HepG2 (cell line): ENCODE measurements at regions not wholly inside any gene's neighbourhood (a gene's known extent, or its start where the extent isn't known, plus 50 kb on each side); places are given as distances from the start of the nearest gene placed in this dataset.

Experiments used
- AGO1 ChIP-seq: fragments of 200-400 bp; formaldehyde crosslinking; IDR thresholded peaks from 2 replicates; pipeline ENCODE4 v1.6.1; 2017; ENCODE audit warnings: mild to moderate bottlenecking, low read depth, low read length, moderate library complexity; ENCODE audit not compliant: poor library complexity, severe bottlenecking
- ARNTL ChIP-seq: sonication (generic); formaldehyde crosslinking; IDR thresholded peaks from 2 replicates; pipeline ENCODE4 v1.4.0; 2020; ENCODE audit warnings: mild to moderate bottlenecking, missing genetic modification reagents
- CBX2 ChIP-seq, 2 experiments: fragments of 200-600 bp in 1 of 2; sonication (generic); formaldehyde crosslinking in 1 of 2; IDR thresholded peaks; 2 replicates each; pipeline versions ENCODE4 v1.7.0 to v1.8.1; 2018 to 2022; ENCODE audit warnings: low read depth in 2 of 2, low read length in 1 of 2, mild to moderate bottlenecking in 1 of 2, missing genetic modification reagents in 1 of 2
- CENPBD1 ChIP-seq: sonication (generic); formaldehyde crosslinking; IDR thresholded peaks from 2 replicates; pipeline ENCODE4 v1.8.0; 2022; ENCODE audit warnings: missing genetic modification reagents, low read depth, mild to moderate bottlenecking, borderline replicate concordance
- DPF2 ChIP-seq: sonication (generic); formaldehyde crosslinking; IDR thresholded peaks from 2 replicates; pipeline ENCODE4 v1.4.0; 2020; ENCODE audit warnings: mild to moderate bottlenecking, low read depth, missing genetic modification reagents, borderline replicate concordance
- ETV5 ChIP-seq: IDR thresholded peaks from 2 replicates; pipeline ENCODE4 v1.6.1; 2018; ENCODE audit warnings: missing biosample characterization, missing genetic modification reagents, inconsistent platforms, borderline replicate concordance
- FOXA3 ChIP-seq: IDR thresholded peaks from 2 replicates; pipeline ENCODE4 v1.6.1; 2016; ENCODE audit warnings: missing genetic modification reagents, missing compliant biosample characterization
- FOXJ3 ChIP-seq: sonication (generic); formaldehyde crosslinking; IDR thresholded peaks from 2 replicates; pipeline ENCODE4 v1.4.0; 2020; ENCODE audit warnings: missing genetic modification reagents, mild to moderate bottlenecking, borderline replicate concordance
- GATAD2A ChIP-seq: IDR thresholded peaks from 2 replicates; pipeline ENCODE4 v1.6.1; 2016
- KDM3A ChIP-seq: IDR thresholded peaks from 2 replicates; pipeline ENCODE4 v1.6.1; 2018; ENCODE audit warnings: low read depth, missing compliant biosample characterization
- LBX2 ChIP-seq: sonication (generic); formaldehyde crosslinking; IDR thresholded peaks from 2 replicates; pipeline ENCODE4 v1.5.0; 2020; ENCODE audit warnings: missing genetic modification reagents, mild to moderate bottlenecking, borderline replicate concordance
- POLR2G ChIP-seq: fragments of 200-400 bp; formaldehyde crosslinking; IDR thresholded peaks from 2 replicates; pipeline ENCODE4 v1.6.1; 2018; ENCODE audit warnings: mild to moderate bottlenecking, low read depth, low read length, moderate library complexity
- RBAK ChIP-seq: sonication (generic); formaldehyde crosslinking; IDR thresholded peaks from 2 replicates; pipeline ENCODE4 v1.5.1; 2020; ENCODE audit warnings: mild to moderate bottlenecking, missing genetic modification reagents
- SIX1 ChIP-seq: sonication (generic); formaldehyde crosslinking; IDR thresholded peaks from 2 replicates; pipeline ENCODE4 v1.4.0; 2020; ENCODE audit warnings: missing genetic modification reagents, borderline replicate concordance
- TARDBP ChIP-seq: sonication (generic); formaldehyde crosslinking; IDR thresholded peaks from 2 replicates; pipeline ENCODE4 v1.8.0; 2022; ENCODE audit warnings: mild to moderate bottlenecking, missing genetic modification reagents
- ZBED4 ChIP-seq: sonication (generic); formaldehyde crosslinking; IDR thresholded peaks from 2 replicates; pipeline ENCODE4 v1.4.0; 2020; ENCODE audit warnings: missing genetic modification reagents, borderline replicate concordance
- ZFP36L1 ChIP-seq: sonication (generic); formaldehyde crosslinking; IDR thresholded peaks from 2 replicates; pipeline ENCODE4 v1.8.0; 2022; ENCODE audit warnings: mild to moderate bottlenecking, missing genetic modification reagents, moderate library complexity
- ZNF234 ChIP-seq: sonication (generic); formaldehyde crosslinking; conservative IDR thresholded peaks from 2 replicates; pipeline ENCODE4 v1.5.1; 2020; ENCODE audit warnings: mild to moderate bottlenecking, missing genetic modification reagents
- ZNF354B ChIP-seq: sonication (generic); formaldehyde crosslinking; IDR thresholded peaks from 2 replicates; pipeline ENCODE4 v1.8.0; 2022; ENCODE audit warnings: mild to moderate bottlenecking, missing genetic modification reagents
- ZNF558 ChIP-seq: sonication (generic); formaldehyde crosslinking; IDR thresholded peaks from 2 replicates; pipeline ENCODE4 v1.9.0; 2022; ENCODE audit warnings: mild to moderate bottlenecking, missing genetic modification reagents, borderline replicate concordance
- ZNF605 ChIP-seq: sonication (generic); formaldehyde crosslinking; IDR thresholded peaks from 2 replicates; pipeline ENCODE4 v1.8.0; 2022; ENCODE audit warnings: mild to moderate bottlenecking, missing genetic modification reagents
- ZNF619 ChIP-seq: sonication (generic); formaldehyde crosslinking; IDR thresholded peaks from 2 replicates; pipeline ENCODE4 v1.4.0; 2020; ENCODE audit warnings: mild to moderate bottlenecking, missing genetic modification reagents
- TF ChIP-seq, protein P1 (sequence below): sonication (generic); IDR thresholded peaks from 2 replicates; pipeline ENCODE4 v1.6.1; 2016; ENCODE audit warnings: low read depth, borderline replicate concordance

GRCh38 chr1:121522061-121522759 lies 337.4 kb downstream of the SRGAP2C start (continued):
- TF ChIP-seq ZBED4 (CRISPR knock-in tag): peak; percentile 48; the same call in 1 of the 2 replicates
- TF ChIP-seq ZNF619 (CRISPR knock-in tag): no peak
- TF ChIP-seq AGO1: no peak
- TF ChIP-seq TARDBP (CRISPR knock-in tag): peak; percentile 77; the same call in 1 of the 2 replicates
- peak; percentile 88 for TF ChIP-seq FOXA3
- peak; percentile 77; the same call in 1 of the 2 replicates for TF ChIP-seq FOXJ3 (CRISPR knock-in tag)
- TF ChIP-seq ZNF234: no peak
- TF ChIP-seq CENPBD1 (CRISPR knock-in tag): no peak
- 0 out of 2 replicates have a peak, but pooled peaks have one; percentile 26 for TF ChIP-seq ZFP36L1 (CRISPR knock-in tag)
- TF ChIP-seq ZNF558 (CRISPR knock-in tag): peak; percentile 47; the same call in 1 of the 2 replicates
- 0 out of 2 replicates have a peak, but pooled peaks have one; percentile 43 for TF ChIP-seq ARNTL (CRISPR knock-in tag)
- TF ChIP-seq ZNF354B (CRISPR knock-in tag): no peak
- peak; percentile 52; the same call in 1 of the 2 replicates for TF ChIP-seq POLR2G
- TF ChIP-seq RBAK (CRISPR knock-in tag): no peak
- peak; percentile 32; the same call in 1 of the 2 replicates for TF ChIP-seq SIX1 (CRISPR knock-in tag)
- TF ChIP-seq KDM3A: peak; percentile 25; the same call in 1 of the 2 replicates
- TF ChIP-seq ZNF605 (CRISPR knock-in tag): no peak
- TF ChIP-seq CBX2 (IDR thresholded peaks at IDR 0.05; ENCODE audit: low read depth, low read length): no peak
- no peak for TF ChIP-seq CBX2 (CRISPR knock-in tag; IDR thresholded peaks at IDR 0.05; ENCODE audit: low read depth)
- TF ChIP-seq ETV5 (CRISPR knock-in tag): peak; percentile 31; the same call in 1 of the 2 replicates
- TF ChIP-seq GATAD2A (CRISPR knock-in tag): peak; percentile 96
- peak; percentile 89 for TF ChIP-seq DPF2
- TF ChIP-seq LBX2: no peak
- TF ChIP-seq, protein P1, sequence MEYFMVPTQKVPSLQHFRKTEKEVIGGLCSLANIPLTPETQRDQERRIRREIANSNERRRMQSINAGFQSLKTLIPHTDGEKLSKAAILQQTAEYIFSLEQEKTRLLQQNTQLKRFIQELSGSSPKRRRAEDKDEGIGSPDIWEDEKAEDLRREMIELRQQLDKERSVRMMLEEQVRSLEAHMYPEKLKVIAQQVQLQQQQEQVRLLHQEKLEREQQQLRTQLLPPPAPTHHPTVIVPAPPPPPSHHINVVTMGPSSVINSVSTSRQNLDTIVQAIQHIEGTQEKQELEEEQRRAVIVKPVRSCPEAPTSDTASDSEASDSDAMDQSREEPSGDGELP: 0 out of 2 replicates have a peak, but pooled peaks have one; percentile 42
